A549 (cell line): ENCODE measurements at regions not wholly inside any gene's neighbourhood (a gene's known extent, or its start where the extent isn't known, plus 50 kb on each side); places are given as distances from the start of the nearest gene placed in this dataset.

Experiments used
- ATAC-seq, 2 experiments: fragments of 200-7000 bp in 1 of 2; fragments of >200 bp in 1 of 2; cut with Nextera tagmentation in 1 of 2; cut with Tn5 transposase in 1 of 2; 3 replicates each; pipeline versions ENCODE4 v1.8.0 to v1.9.1; 2018 to 2020; ENCODE audit warnings: mild to moderate bottlenecking in 1 of 2, moderate library complexity in 1 of 2
- CTCF ChIA-PET: fragments of 300-600 bp; sonication (Branson Sonifier 250); formaldehyde crosslinking; extraction: SDS; loops from one replicate; lab custom pipeline; 2021; ENCODE audit warnings: antibody characterized with exemption, inconsistent platforms; lab: Yijun Ruan, JAX
- POLR2A ChIA-PET: fragments of 350-600 bp; formaldehyde crosslinking; extraction: SDS; loops from one replicate; lab custom pipeline; 2021; ENCODE audit warnings: antibody characterized with exemption, inconsistent platforms; lab: Yijun Ruan, JAX
- DNase-seq, 2 experiments: peaks; one replicate each; pipeline versions ENCODE4 v3.0.0 to v3.0.0-alpha.2; 2011 to 2016; ENCODE audit warnings: low read depth in 1 of 2, low spot score in 1 of 2
- FAIRE-seq: peaks from 2 replicates; lab custom pipeline; 2011; peaks lifted over from hg19 to GRCh38; lab: Jason Lieb, UNC
- H3K27ac ChIP-seq, 2 experiments: fragments of >200 bp; sonication (Bioruptor Twin); formaldehyde crosslinking; 3 replicates each; pipeline ENCODE4 v1.5.1; 2016 to 2017
- H3K4me1 ChIP-seq: fragments of >200 bp; sonication (Bioruptor Twin); formaldehyde crosslinking; 3 replicates; pipeline ENCODE4 v1.6.1; 2016
- H3K4me2 ChIP-seq: fragments of >200 bp; sonication (Bioruptor Twin); formaldehyde crosslinking; 3 replicates; pipeline ENCODE4 v1.6.1; 2016
- H3K4me3 ChIP-seq: fragments of >200 bp; sonication (Bioruptor Twin); formaldehyde crosslinking; 3 replicates; pipeline ENCODE4 v1.5.1; 2016
- H3K9me3 ChIP-seq: fragments of >200 bp; sonication (Bioruptor Twin); formaldehyde crosslinking; 3 replicates; pipeline ENCODE4 v1.6.1; 2016
- CBX2 ChIP-seq: fragments of 200-600 bp; sonication (generic); IDR thresholded peaks from 2 replicates; pipeline ENCODE4 v1.6.1; 2016; ENCODE audit warnings: low read depth, mild to moderate bottlenecking, borderline replicate concordance
- CBX8 ChIP-seq: fragments of 200-600 bp; sonication (generic); IDR thresholded peaks from 2 replicates; pipeline ENCODE4 v1.6.1; 2016
- CHD4 ChIP-seq: fragments of 200-600 bp; sonication (generic); IDR thresholded peaks from 2 replicates; pipeline ENCODE4 v1.6.1; 2016; ENCODE audit warnings: antibody characterized with exemption, mild to moderate bottlenecking, borderline replicate concordance
- EHF ChIP-seq: fragments of 250-450 bp; sonication (Bioruptor Pico); IDR thresholded peaks from 2 replicates; pipeline ENCODE4 v1.5.0; 2020; ENCODE audit warnings: mild to moderate bottlenecking
- FOSB ChIP-seq: fragments of 250-450 bp; sonication (Bioruptor Pico); IDR thresholded peaks from 2 replicates; pipeline ENCODE4 v1.5.0; 2020; ENCODE audit warnings: mild to moderate bottlenecking, moderate library complexity
- FOXS1 ChIP-seq: fragments of 250-450 bp; sonication (Bioruptor Pico); IDR thresholded peaks from 2 replicates; pipeline ENCODE4 v1.5.0; 2020; ENCODE audit warnings: mild to moderate bottlenecking, moderate library complexity
- HOXB13 ChIP-seq: fragments of 250-450 bp; sonication (Bioruptor Pico); IDR thresholded peaks from 2 replicates; pipeline ENCODE4 v1.5.0; 2020; ENCODE audit warnings: low read depth, mild to moderate bottlenecking, moderate library complexity
- JUN ChIP-seq, 2 experiments: fragments of >200 bp; sonication (Bioruptor Twin); formaldehyde crosslinking; IDR thresholded peaks; 2 replicates in 1 of 2; 3 replicates in 1 of 2; pipeline ENCODE4 v1.6.1; 2016 to 2017
- KDM1A ChIP-seq: fragments of 200-600 bp; sonication (generic); IDR thresholded peaks from 2 replicates; pipeline ENCODE4 v1.6.1; 2016; ENCODE audit warnings: low read depth, mild to moderate bottlenecking
- MAFK ChIP-seq: fragments of 450-650 bp; IDR thresholded peaks from 2 replicates; pipeline ENCODE4 v1.6.1; 2014; ENCODE audit not compliant: partially characterized antibody
- MYC ChIP-seq: IDR thresholded peaks from 2 replicates; pipeline ENCODE4 v1.6.1; 2012; ENCODE audit warnings: mild to moderate bottlenecking, inconsistent platforms, low read length, improper control_type of control experiment, borderline replicate concordance
- NR3C1 ChIP-seq: fragments of >200 bp; sonication (Bioruptor Twin); formaldehyde crosslinking; IDR thresholded peaks from 3 replicates; pipeline ENCODE4 v1.6.1; 2017
- PHF8 ChIP-seq: fragments of 200-600 bp; sonication (generic); IDR thresholded peaks from 2 replicates; pipeline ENCODE4 v1.6.1; 2016; ENCODE audit warnings: low read depth, mild to moderate bottlenecking, antibody characterized with exemption, moderate library complexity, borderline replicate concordance
- POLR2AphosphoS2 ChIP-seq: conservative IDR thresholded peaks from 2 replicates; pipeline ENCODE4 v1.6.1; 2012; ENCODE audit warnings: low read length, improper control_type of control experiment, inconsistent platforms
- RAD21 ChIP-seq, 2 experiments: fragments of >200 bp in 1 of 2; sonication (Bioruptor Twin) in 1 of 2; formaldehyde crosslinking in 1 of 2; IDR thresholded peaks in 1 of 2; conservative IDR thresholded peaks in 1 of 2; 2 replicates in 1 of 2; 3 replicates in 1 of 2; pipeline ENCODE4 v1.6.1; 2012 to 2018; ENCODE audit warnings: inconsistent platforms in 1 of 2
- RCOR1 ChIP-seq: fragments of 150-350 bp; IDR thresholded peaks from 2 replicates; pipeline ENCODE4 v1.6.1; 2014; ENCODE audit warnings: antibody characterized with exemption, low read length, low read depth
- RFX5 ChIP-seq: fragments of 450-650 bp; IDR thresholded peaks from 2 replicates; pipeline ENCODE4 v1.7.1; 2014; ENCODE audit warnings: antibody characterized with exemption, mild to moderate bottlenecking, moderate library complexity
- ZSCAN20 ChIP-seq: fragments of 250-450 bp; sonication (Bioruptor Pico); IDR thresholded peaks from 2 replicates; pipeline ENCODE4 v1.8.0; 2022; ENCODE audit warnings: mild to moderate bottlenecking, moderate library complexity
- WGBS: methylation state at CpG from one replicate; pipeline ENCODE4 v1.1.6; 2017; ENCODE audit errors: missing lambda C conversion rate; 5-methylcytosine and 5-hydroxymethylcytosine counted together
- TF ChIP-seq, protein P1 (sequence below): fragments of >200 bp; sonication (Bioruptor Twin); formaldehyde crosslinking; IDR thresholded peaks from 3 replicates; pipeline ENCODE4 v1.5.1; 2016
- TF ChIP-seq, protein P2 (sequence below): fragments of >200 bp; sonication (Bioruptor Twin); formaldehyde crosslinking; IDR thresholded peaks from 3 replicates; pipeline ENCODE4 v1.6.1; 2016
- TF ChIP-seq, protein P3 (sequence below): fragments of 450-650 bp; IDR thresholded peaks from 2 replicates; pipeline ENCODE4 v1.6.1; 2014; ENCODE audit warnings: antibody characterized with exemption

DNA sequence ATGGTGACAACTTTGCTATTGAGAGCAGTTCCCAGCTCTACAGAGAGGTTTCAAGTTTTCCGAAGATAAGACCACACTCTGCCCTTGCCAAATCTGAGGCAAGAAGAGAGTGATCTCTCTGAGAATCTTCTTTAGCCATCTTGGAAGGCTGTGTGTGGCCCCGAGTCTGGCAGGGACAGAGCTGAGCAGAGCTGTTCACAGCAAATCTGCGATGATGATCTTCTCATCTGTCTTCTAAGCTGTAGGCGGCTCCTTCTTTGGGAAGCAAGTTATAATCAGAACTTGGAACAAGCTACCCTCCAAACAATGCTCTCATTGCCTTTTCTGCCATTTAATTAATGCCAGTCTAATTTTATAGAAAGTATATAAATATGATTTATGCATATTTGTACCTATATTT, 379.0 kb upstream of the MEF2C start:
- H3K27ac ChIP-seq = no peak overlapping the region
- 24% methylated on average over 4 of the region's 4 CpGs for WGBS
- no peak for TF ChIP-seq KDM1A
- TF ChIP-seq PHF8 = no peak
- TF ChIP-seq FOSB = no peak
- no peak for TF ChIP-seq CBX8
- no peak for TF ChIP-seq ZSCAN20
- ChIA-PET CTCF (no interaction called here), POLR2A (no interaction called here)
- H3K4me2 ChIP-seq = no peak overlapping the region
- ATAC-seq = no peak
- no peak overlapping the region for H3K4me3 ChIP-seq
- no peak for DNase-seq
- FAIRE-seq = no peak
- H3K9me3 ChIP-seq = no peaks in the 10 kb centered on the region
- H3K4me1 ChIP-seq = no peaks in the 10 kb centered on the region

DNA sequence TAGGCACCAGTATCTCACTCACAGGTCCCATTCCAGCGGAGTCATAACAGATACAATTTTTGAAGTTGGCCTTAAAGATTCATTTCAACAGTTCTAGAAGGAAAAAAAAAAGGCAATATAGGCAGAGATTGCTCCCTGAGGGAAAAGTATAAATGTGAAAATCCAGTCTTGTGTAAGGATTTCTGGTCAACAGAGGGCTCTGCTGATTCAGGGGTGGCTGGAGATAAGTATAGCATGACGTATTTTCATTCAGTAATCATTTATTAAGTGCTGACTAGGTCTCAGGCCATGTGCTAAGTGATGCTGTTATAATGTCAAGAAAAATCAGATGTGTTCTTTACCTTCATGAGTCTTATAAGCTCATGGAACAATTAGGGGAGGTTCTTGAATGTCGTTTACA, 377.3 kb upstream of the MEF2C start:
- no peak for TF ChIP-seq EHF (CRISPR knock-in tag)
- no peak for TF ChIP-seq POLR2AphosphoS2
- TF ChIP-seq FOXS1 (CRISPR knock-in tag) = no peak
- TF ChIP-seq, protein P1, sequence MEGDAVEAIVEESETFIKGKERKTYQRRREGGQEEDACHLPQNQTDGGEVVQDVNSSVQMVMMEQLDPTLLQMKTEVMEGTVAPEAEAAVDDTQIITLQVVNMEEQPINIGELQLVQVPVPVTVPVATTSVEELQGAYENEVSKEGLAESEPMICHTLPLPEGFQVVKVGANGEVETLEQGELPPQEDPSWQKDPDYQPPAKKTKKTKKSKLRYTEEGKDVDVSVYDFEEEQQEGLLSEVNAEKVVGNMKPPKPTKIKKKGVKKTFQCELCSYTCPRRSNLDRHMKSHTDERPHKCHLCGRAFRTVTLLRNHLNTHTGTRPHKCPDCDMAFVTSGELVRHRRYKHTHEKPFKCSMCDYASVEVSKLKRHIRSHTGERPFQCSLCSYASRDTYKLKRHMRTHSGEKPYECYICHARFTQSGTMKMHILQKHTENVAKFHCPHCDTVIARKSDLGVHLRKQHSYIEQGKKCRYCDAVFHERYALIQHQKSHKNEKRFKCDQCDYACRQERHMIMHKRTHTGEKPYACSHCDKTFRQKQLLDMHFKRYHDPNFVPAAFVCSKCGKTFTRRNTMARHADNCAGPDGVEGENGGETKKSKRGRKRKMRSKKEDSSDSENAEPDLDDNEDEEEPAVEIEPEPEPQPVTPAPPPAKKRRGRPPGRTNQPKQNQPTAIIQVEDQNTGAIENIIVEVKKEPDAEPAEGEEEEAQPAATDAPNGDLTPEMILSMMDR = no peak
- TF ChIP-seq NR3C1 = no peak
- TF ChIP-seq, protein P2, sequence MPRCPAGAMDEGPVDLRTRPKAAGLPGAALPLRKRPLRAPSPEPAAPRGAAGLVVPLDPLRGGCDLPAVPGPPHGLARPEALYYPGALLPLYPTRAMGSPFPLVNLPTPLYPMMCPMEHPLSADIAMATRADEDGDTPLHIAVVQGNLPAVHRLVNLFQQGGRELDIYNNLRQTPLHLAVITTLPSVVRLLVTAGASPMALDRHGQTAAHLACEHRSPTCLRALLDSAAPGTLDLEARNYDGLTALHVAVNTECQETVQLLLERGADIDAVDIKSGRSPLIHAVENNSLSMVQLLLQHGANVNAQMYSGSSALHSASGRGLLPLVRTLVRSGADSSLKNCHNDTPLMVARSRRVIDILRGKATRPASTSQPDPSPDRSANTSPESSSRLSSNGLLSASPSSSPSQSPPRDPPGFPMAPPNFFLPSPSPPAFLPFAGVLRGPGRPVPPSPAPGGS = no peak
- no peak for TF ChIP-seq RAD21 (conservative IDR thresholded peaks at IDR 0.05 in 1 of 2, IDR thresholded peaks at IDR 0.05 in 1 of 2)
- no peak for TF ChIP-seq JUN (IDR thresholded peaks at IDR 0.05)
- no peak for TF ChIP-seq RCOR1
- no peak for TF ChIP-seq HOXB13 (CRISPR knock-in tag)
- TF ChIP-seq MYC = no peak
- TF ChIP-seq CBX2 = no peak
- TF ChIP-seq RFX5 = no peak
- DNase-seq (no peak), FAIRE-seq (no peak)

DNA sequence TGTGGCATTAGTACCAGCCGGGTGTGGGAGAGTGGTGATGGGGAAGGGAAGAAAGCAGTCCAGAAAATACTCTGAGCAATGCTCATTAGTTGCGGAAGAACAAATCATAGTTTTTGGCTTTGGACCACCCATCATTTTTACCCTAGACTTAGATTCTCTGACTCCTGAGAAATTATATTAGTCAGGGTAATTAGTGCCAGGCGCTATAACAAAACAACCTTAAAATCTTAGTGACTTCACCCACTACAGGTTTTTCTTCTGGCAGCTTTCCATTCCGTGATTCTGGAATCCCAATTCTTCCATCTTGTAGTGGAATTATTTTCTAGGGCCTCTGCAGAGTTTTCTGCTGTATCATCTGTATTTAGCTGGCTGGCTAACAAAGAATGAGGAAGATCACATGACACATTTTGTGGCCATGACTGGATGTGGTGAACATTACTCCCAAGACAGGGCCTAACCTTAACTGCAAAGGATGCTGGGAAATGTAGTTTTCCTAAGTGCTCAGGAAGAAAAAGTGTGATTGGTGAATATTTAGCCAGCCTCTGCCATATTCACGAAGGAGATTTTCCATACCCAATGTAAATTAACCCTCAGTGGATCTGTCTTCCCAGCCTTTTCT, 373.0 kb upstream of the MEF2C start:
- Histone ChIP-seq H3K4me2 (no peak overlapping the region), H3K27ac (no peak overlapping the region), H3K4me1 (no peaks in the 10 kb centered on the region), H3K9me3 (no peaks in the 10 kb centered on the region), H3K4me3 (no peak overlapping the region)
- TF ChIP-seq MAFK (peak; percentile 70), CHD4 (no peak)
- TF ChIP-seq, protein P3, sequence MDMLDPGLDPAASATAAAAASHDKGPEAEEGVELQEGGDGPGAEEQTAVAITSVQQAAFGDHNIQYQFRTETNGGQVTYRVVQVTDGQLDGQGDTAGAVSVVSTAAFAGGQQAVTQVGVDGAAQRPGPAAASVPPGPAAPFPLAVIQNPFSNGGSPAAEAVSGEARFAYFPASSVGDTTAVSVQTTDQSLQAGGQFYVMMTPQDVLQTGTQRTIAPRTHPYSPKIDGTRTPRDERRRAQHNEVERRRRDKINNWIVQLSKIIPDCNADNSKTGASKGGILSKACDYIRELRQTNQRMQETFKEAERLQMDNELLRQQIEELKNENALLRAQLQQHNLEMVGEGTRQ = peak; percentile 11; the same call in 1 of the 2 replicates
- DNase-seq (peak; percentile 3 to 67), FAIRE-seq (no peak), ATAC-seq (peak; percentile 54 to 71; a peak in 4 of 6 replicates)
- CTCF ChIA-PET = no interaction called here
- 29% methylated on average over 5 of the region's 5 CpGs for WGBS
- POLR2A ChIA-PET = no interaction called here

More for the DNA sequence above, 377.3 kb upstream of the MEF2C start:
- Histone ChIP-seq H3K4me1 (no peaks in the 10 kb centered on the region), H3K9me3 (no peaks in the 10 kb centered on the region), H3K4me3 (no peak overlapping the region), H3K4me2 (no peak overlapping the region), H3K27ac (no peak overlapping the region)
- ATAC-seq = no peak
- CTCF ChIA-PET = no interaction called here
- POLR2A ChIA-PET = no interaction called here
- WGBS = 4% methylated on average over 3 of the region's 3 CpGs
